Lower leg skin (tissue), 3 donors: ENCODE measurements at regions not wholly inside any gene's neighbourhood (a gene's known extent, or its start where the extent isn't known, plus 50 kb on each side); places are given as distances from the start of the nearest gene placed in this dataset.

ENCODE experiments used
- CTCF ChIP-seq, 3 donors: fragments of 450-650 bp; IDR thresholded peaks; one replicate each; pipeline ENCODE4 v1.5.1; 2016; ENCODE audit warnings: antibody characterized with exemption in 3 of 3, mild to moderate bottlenecking in 3 of 3, moderate library complexity in 2 of 3
- POLR2A ChIP-seq, 2 donors: fragments of 450-650 bp; IDR thresholded peaks; one replicate each; pipeline ENCODE4 v1.6.1; 2016 to 2017; ENCODE audit warnings: antibody characterized with exemption in 2 of 2, mild to moderate bottlenecking in 1 of 2, moderate library complexity in 1 of 2

DNA sequence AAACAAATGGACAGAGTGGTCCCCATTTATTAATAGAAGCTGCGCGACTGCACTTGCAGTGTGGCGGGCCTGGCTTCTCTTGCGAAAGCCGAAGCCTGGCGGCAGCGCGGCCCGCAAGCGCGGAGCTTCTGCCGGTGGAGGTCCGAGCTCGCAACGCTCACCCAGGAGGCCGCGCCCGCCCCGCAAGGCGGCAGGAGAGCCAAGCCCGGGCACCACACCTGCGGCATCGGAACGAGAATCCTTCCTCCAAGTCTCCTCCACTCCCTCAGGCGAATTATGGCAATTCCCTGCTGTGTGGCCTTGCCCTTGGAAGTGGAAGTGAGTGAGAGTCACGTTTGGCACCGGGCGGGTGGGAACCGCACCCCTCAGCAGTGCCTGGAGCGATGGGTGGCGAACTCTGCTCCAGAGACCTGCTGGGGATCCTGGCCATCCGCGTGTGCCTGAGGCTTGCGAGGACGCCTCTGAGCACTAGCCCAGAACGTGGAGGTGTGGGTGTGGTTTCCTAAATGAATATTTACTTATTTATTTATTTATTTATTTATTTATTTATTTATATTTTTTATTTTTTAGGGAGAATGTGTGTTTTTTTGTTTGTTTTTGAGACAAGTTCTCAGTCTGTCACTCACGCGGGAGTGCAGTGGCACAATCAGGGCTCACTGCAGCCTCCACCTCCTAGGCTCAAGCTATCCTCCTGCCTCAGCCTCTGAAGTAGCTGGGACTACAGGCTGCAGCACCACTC is 133.7 kb upstream of the UBE2E1 start:
- TF ChIP-seq CTCF (IDR thresholded peaks at IDR 0.05) (no peak), POLR2A (IDR thresholded peaks at IDR 0.05) (no peak)
